GM13976 (cell line): ENCODE measurements at regions not wholly inside any gene's neighbourhood (a gene's known extent, or its start where the extent isn't known, plus 50 kb on each side); places are given as distances from the start of the nearest gene placed in this dataset.

Source experiments
- DNase-seq: peaks from one replicate; pipeline ENCODE4 v3.0.0; 2012; ENCODE audit warnings: low spot score
- in situ Hi-C: fragments of 300-500 bp; cut with MboI; formaldehyde crosslinking; loops from one replicate; pipeline ENCODE4 v1.12.0; 2022; ENCODE audit warnings: low sequenced_read_pairs, mixed read lengths, inconsistent platforms; ENCODE audit not compliant: unreplicated experiment
- TF ChIP-seq, protein P1 (sequence below): IDR thresholded peaks from 2 replicates; pipeline ENCODE4 v1.5.1; 2012; ENCODE audit warnings: borderline replicate concordance, mild to moderate bottlenecking; ENCODE audit not compliant: insufficient read depth; ENCODE audit errors: extremely low read depth, missing control alignments, control extremely low read depth

DNA sequence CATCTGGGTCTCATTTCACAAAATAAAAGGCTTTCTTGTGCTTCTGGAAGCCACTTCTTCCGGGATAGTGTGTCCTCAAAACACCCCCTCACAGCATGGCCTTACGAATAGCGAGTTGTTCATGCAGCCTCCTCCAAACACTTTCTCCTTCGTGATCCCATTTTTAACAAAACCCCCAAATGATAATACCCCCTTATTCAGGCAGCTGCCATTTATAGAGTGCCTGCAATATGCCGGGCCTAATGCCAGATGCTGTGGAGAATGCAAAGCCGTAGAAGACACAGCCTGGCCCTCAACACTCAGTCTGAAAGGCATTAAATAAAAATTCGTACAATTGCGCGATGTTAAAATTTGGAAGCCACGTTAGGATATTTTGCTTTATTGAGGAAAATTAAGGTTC, 66.4 kb upstream of the SLC44A1 start:
- TF ChIP-seq, protein P1, sequence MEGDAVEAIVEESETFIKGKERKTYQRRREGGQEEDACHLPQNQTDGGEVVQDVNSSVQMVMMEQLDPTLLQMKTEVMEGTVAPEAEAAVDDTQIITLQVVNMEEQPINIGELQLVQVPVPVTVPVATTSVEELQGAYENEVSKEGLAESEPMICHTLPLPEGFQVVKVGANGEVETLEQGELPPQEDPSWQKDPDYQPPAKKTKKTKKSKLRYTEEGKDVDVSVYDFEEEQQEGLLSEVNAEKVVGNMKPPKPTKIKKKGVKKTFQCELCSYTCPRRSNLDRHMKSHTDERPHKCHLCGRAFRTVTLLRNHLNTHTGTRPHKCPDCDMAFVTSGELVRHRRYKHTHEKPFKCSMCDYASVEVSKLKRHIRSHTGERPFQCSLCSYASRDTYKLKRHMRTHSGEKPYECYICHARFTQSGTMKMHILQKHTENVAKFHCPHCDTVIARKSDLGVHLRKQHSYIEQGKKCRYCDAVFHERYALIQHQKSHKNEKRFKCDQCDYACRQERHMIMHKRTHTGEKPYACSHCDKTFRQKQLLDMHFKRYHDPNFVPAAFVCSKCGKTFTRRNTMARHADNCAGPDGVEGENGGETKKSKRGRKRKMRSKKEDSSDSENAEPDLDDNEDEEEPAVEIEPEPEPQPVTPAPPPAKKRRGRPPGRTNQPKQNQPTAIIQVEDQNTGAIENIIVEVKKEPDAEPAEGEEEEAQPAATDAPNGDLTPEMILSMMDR, result no peak
- in situ Hi-C loops, result no loop called here
- no peak for DNase-seq

GRCh38 chr9:105187781-105188180, 56.7 kb upstream of the SLC44A1 start:
- in situ Hi-C loops, result no loop called here
- TF ChIP-seq, protein P1, result no peak
- DNase-seq, result no peak

GRCh38 chr9:105188746-105189145, 55.7 kb upstream of the SLC44A1 start:
- no peak for DNase-seq
- in situ Hi-C loops, result no loop called here
- TF ChIP-seq, protein P1, result no peak

- TF ChIP-seq, protein P1, result no peak
- in situ Hi-C loops, result no loop called here
- peak; percentile 53 for DNase-seq
Observed at GRCh38 chr9:105191508-105192121, 52.8 kb upstream of the SLC44A1 start.

GRCh38 chr9:105193560-105193959, 50.9 kb upstream of the SLC44A1 start:
- TF ChIP-seq, protein P1, result no peak
- DNase-seq, result no peak
- in situ Hi-C loops, result no loop called here

DNA sequence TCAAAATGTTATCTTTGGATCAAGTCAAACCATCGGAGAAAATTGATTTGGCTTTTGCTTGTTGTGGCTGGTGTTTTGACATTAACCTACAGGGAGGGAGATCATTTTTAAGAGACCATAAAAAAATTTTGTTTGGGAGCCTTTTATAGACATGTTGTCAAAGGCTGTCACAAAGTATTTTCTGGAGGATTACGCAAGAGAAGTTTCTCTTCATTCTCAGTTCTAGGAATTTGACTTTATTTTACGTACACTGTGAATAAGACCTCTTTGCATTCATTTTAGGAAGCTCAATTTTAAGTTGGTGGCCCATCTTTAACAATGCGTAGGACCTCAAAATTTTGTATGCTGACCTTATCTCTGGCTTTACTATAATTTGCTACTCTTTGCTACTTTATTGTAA, 50.2 kb upstream of the SLC44A1 start:
- in situ Hi-C loops, result no loop called here
- TF ChIP-seq, protein P1, result no peak
- DNase-seq, result no peak
